ENCODE measurements at regions not wholly inside any gene's neighbourhood (a gene's known extent, or its start where the extent isn't known, plus 50 kb on each side); places are given as distances from the start of the nearest gene placed in this dataset.

GRCh38 chr6:156550949-156551348, 226.2 kb upstream of the ARID1B start:
- Histone ChIP-seq H3K9me3 (ENCODE audit: control insufficient read depth, insufficient read depth, low read depth, low read length) (no peaks in the 10 kb centered on the region), H3K4me1 (ENCODE audit: control insufficient read depth, insufficient read depth, low read length) (no peaks in the 10 kb centered on the region), H3K27ac (ENCODE audit: low read depth, low read length) (no peak overlapping the region), H3K9ac (ENCODE audit: low read length) (no peak overlapping the region), H3K27me3 (ENCODE audit: control insufficient read depth, insufficient read depth, low read length) (no peaks in the 10 kb centered on the region), H3K36me3 (ENCODE audit: control insufficient read depth, insufficient read depth, low read length) (no peaks in the 10 kb centered on the region), H3K4me3 (ENCODE audit: low read depth, low read length) (no peak overlapping the region)

- Histone ChIP-seq H3K4me1 (ENCODE audit: control insufficient read depth, insufficient read depth, low read length) (no peaks in the 10 kb centered on the region), H3K27me3 (ENCODE audit: control insufficient read depth, insufficient read depth, low read length) (no peaks in the 10 kb centered on the region), H3K27ac (ENCODE audit: low read depth, low read length) (no peak overlapping the region), H3K4me3 (ENCODE audit: low read depth, low read length) (no peak overlapping the region), H3K36me3 (ENCODE audit: control insufficient read depth, insufficient read depth, low read length) (no peaks in the 10 kb centered on the region), H3K9me3 (ENCODE audit: control insufficient read depth, insufficient read depth, low read depth, low read length) (no peaks in the 10 kb centered on the region), H3K9ac (ENCODE audit: low read length) (no peak overlapping the region)
These were observed 231.2 kb upstream of the ARID1B start for GRCh38 chr6:156545931-156546330.

- H3K27ac ChIP-seq (ENCODE audit: low read depth, low read length), result no peak overlapping the region
- H3K9ac ChIP-seq (ENCODE audit: low read length), result no peak overlapping the region
- no peaks in the 10 kb centered on the region for H3K36me3 ChIP-seq (ENCODE audit: control insufficient read depth, insufficient read depth, low read length)
- no peaks in the 10 kb centered on the region for H3K9me3 ChIP-seq (ENCODE audit: control insufficient read depth, insufficient read depth, low read depth, low read length)
- no peak overlapping the region for H3K4me3 ChIP-seq (ENCODE audit: low read depth, low read length)
- H3K27me3 ChIP-seq (ENCODE audit: control insufficient read depth, insufficient read depth, low read length), result no peaks in the 10 kb centered on the region
- no peaks in the 10 kb centered on the region for H3K4me1 ChIP-seq (ENCODE audit: control insufficient read depth, insufficient read depth, low read length)
These were observed 232.2 kb upstream of the ARID1B start for GRCh38 chr6:156545021-156545420.

- Histone ChIP-seq H3K4me3 (ENCODE audit: low read depth, low read length) (no peak overlapping the region), H3K4me1 (ENCODE audit: control insufficient read depth, insufficient read depth, low read length) (no peaks in the 10 kb centered on the region), H3K27ac (ENCODE audit: low read depth, low read length) (no peak overlapping the region), H3K9ac (ENCODE audit: low read length) (no peak overlapping the region), H3K9me3 (ENCODE audit: control insufficient read depth, insufficient read depth, low read depth, low read length) (no peaks in the 10 kb centered on the region), H3K27me3 (ENCODE audit: control insufficient read depth, insufficient read depth, low read length) (no peaks in the 10 kb centered on the region), H3K36me3 (ENCODE audit: control insufficient read depth, insufficient read depth, low read length) (no peaks in the 10 kb centered on the region)
These were observed 233.1 kb upstream of the ARID1B start for GRCh38 chr6:156544046-156544445.

- H3K4me1 ChIP-seq (ENCODE audit: control insufficient read depth, insufficient read depth, low read length), result 0 out of 2 replicates have a peak, but pooled peaks cover 3% of the 10 kb centered on the region
- H3K4me3 ChIP-seq (ENCODE audit: low read depth, low read length), result no peak overlapping the region
- no peaks in the 10 kb centered on the region for H3K9me3 ChIP-seq (ENCODE audit: control insufficient read depth, insufficient read depth, low read depth, low read length)
- H3K27me3 ChIP-seq (ENCODE audit: control insufficient read depth, insufficient read depth, low read length), result no peaks in the 10 kb centered on the region
- H3K9ac ChIP-seq (ENCODE audit: low read length), result no peak overlapping the region
- H3K36me3 ChIP-seq (ENCODE audit: control insufficient read depth, insufficient read depth, low read length), result no peaks in the 10 kb centered on the region
- H3K27ac ChIP-seq (ENCODE audit: low read depth, low read length), result no peak overlapping the region
These were observed 233.7 kb upstream of the ARID1B start for GRCh38 chr6:156543431-156543830.

- H3K4me1 ChIP-seq (ENCODE audit: control insufficient read depth, insufficient read depth, low read length), result 0 out of 2 replicates have a peak, but pooled peaks cover 6% of the 10 kb centered on the region
- no peaks in the 10 kb centered on the region for H3K27me3 ChIP-seq (ENCODE audit: control insufficient read depth, insufficient read depth, low read length)
- H3K4me3 ChIP-seq (ENCODE audit: low read depth, low read length), result no peak overlapping the region
- H3K27ac ChIP-seq (ENCODE audit: low read depth, low read length), result no peak overlapping the region
- no peaks in the 10 kb centered on the region for H3K9me3 ChIP-seq (ENCODE audit: control insufficient read depth, insufficient read depth, low read depth, low read length)
- no peak overlapping the region for H3K9ac ChIP-seq (ENCODE audit: low read length)
- H3K36me3 ChIP-seq (ENCODE audit: control insufficient read depth, insufficient read depth, low read length), result no peaks in the 10 kb centered on the region
These were observed 238.1 kb upstream of the ARID1B start for GRCh38 chr6:156538875-156539660.

GRCh38 chr6:156534594-156534993, 242.6 kb upstream of the ARID1B start:
- Histone ChIP-seq H3K36me3 (ENCODE audit: control insufficient read depth, insufficient read depth, low read length) (no peaks in the 10 kb centered on the region), H3K27me3 (ENCODE audit: control insufficient read depth, insufficient read depth, low read length) (no peaks in the 10 kb centered on the region), H3K9me3 (ENCODE audit: control insufficient read depth, insufficient read depth, low read depth, low read length) (no peaks in the 10 kb centered on the region), H3K4me3 (ENCODE audit: low read depth, low read length) (no peak overlapping the region), H3K4me1 (ENCODE audit: control insufficient read depth, insufficient read depth, low read length) (0 out of 2 replicates have a peak, but pooled peaks cover 6% of the 10 kb centered on the region), H3K27ac (ENCODE audit: low read depth, low read length) (no peak overlapping the region), H3K9ac (ENCODE audit: low read length) (no peak overlapping the region)

GRCh38 chr6:156533872-156534524, 243.2 kb upstream of the ARID1B start:
- H3K27me3 ChIP-seq (ENCODE audit: control insufficient read depth, insufficient read depth, low read length), result no peaks in the 10 kb centered on the region
- H3K4me3 ChIP-seq (ENCODE audit: low read depth, low read length), result no peak overlapping the region
- no peaks in the 10 kb centered on the region for H3K9me3 ChIP-seq (ENCODE audit: control insufficient read depth, insufficient read depth, low read depth, low read length)
- no peaks in the 10 kb centered on the region for H3K36me3 ChIP-seq (ENCODE audit: control insufficient read depth, insufficient read depth, low read length)
- 0 out of 2 replicates have a peak, but pooled peaks cover 6% of the 10 kb centered on the region for H3K4me1 ChIP-seq (ENCODE audit: control insufficient read depth, insufficient read depth, low read length)
- no peak overlapping the region for H3K9ac ChIP-seq (ENCODE audit: low read length)
- no peak overlapping the region for H3K27ac ChIP-seq (ENCODE audit: low read depth, low read length)

- Histone ChIP-seq H3K4me1 (ENCODE audit: control insufficient read depth, insufficient read depth, low read length) (no peaks in the 10 kb centered on the region), H3K27me3 (ENCODE audit: control insufficient read depth, insufficient read depth, low read length) (no peaks in the 10 kb centered on the region), H3K9me3 (ENCODE audit: control insufficient read depth, insufficient read depth, low read depth, low read length) (no peaks in the 10 kb centered on the region), H3K4me3 (ENCODE audit: low read depth, low read length) (no peak overlapping the region), H3K27ac (ENCODE audit: low read depth, low read length) (no peak overlapping the region), H3K36me3 (ENCODE audit: control insufficient read depth, insufficient read depth, low read length) (no peaks in the 10 kb centered on the region), H3K9ac (ENCODE audit: low read length) (no peak overlapping the region)
These were observed 251.1 kb upstream of the ARID1B start for GRCh38 chr6:156526081-156526480.

GRCh38 chr6:156525541-156525940, 251.6 kb upstream of the ARID1B start:
- Histone ChIP-seq H3K27me3 (ENCODE audit: control insufficient read depth, insufficient read depth, low read length) (no peaks in the 10 kb centered on the region), H3K4me3 (ENCODE audit: low read depth, low read length) (no peak overlapping the region), H3K36me3 (ENCODE audit: control insufficient read depth, insufficient read depth, low read length) (no peaks in the 10 kb centered on the region), H3K9me3 (ENCODE audit: control insufficient read depth, insufficient read depth, low read depth, low read length) (no peaks in the 10 kb centered on the region), H3K27ac (ENCODE audit: low read depth, low read length) (no peak overlapping the region), H3K4me1 (ENCODE audit: control insufficient read depth, insufficient read depth, low read length) (no peaks in the 10 kb centered on the region), H3K9ac (ENCODE audit: low read length) (no peak overlapping the region)

GRCh38 chr6:156519940-156520339, 257.2 kb upstream of the ARID1B start:
- H3K9ac ChIP-seq (ENCODE audit: low read length), result no peak overlapping the region
- H3K27ac ChIP-seq (ENCODE audit: low read depth, low read length), result no peak overlapping the region
- H3K27me3 ChIP-seq (ENCODE audit: control insufficient read depth, insufficient read depth, low read length), result no peaks in the 10 kb centered on the region
- H3K4me3 ChIP-seq (ENCODE audit: low read depth, low read length), result no peak overlapping the region
- H3K9me3 ChIP-seq (ENCODE audit: control insufficient read depth, insufficient read depth, low read depth, low read length), result 0 out of 2 replicates have a peak, but pooled peaks cover 3% of the 10 kb centered on the region
- no peaks in the 10 kb centered on the region for H3K4me1 ChIP-seq (ENCODE audit: control insufficient read depth, insufficient read depth, low read length)
- no peaks in the 10 kb centered on the region for H3K36me3 ChIP-seq (ENCODE audit: control insufficient read depth, insufficient read depth, low read length)
